ENCODE measurements at regions not wholly inside any gene's neighbourhood (a gene's known extent, or its start where the extent isn't known, plus 50 kb on each side); places are given as distances from the start of the nearest gene placed in this dataset.

DNA sequence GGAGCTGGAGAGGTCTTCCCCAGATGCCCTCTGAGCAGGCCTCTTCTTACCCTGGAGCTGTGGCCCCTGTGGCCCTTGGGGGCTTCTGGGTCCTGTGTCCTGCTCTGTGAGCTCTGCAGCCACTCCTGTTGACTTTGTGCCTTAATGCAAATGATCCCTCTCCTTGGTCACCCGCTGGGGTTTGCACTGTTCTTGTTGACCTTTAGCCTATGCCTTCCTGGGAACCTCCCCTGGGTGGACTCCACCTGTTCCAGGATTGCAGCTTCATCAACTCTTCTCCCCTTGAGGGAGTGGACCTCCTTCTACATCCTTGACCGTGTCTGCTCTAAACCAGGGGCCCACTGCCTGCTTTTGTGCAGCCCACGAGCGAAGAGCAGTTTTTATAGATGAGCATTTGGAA is 58.6 kb upstream of the CTBP2 start:
- ATAC-seq (ENCODE audit: poor library complexity) (no peak), DNase-seq (no peak)
- intact Hi-C loops (cut with DNase I) = no loop called here

DNA sequence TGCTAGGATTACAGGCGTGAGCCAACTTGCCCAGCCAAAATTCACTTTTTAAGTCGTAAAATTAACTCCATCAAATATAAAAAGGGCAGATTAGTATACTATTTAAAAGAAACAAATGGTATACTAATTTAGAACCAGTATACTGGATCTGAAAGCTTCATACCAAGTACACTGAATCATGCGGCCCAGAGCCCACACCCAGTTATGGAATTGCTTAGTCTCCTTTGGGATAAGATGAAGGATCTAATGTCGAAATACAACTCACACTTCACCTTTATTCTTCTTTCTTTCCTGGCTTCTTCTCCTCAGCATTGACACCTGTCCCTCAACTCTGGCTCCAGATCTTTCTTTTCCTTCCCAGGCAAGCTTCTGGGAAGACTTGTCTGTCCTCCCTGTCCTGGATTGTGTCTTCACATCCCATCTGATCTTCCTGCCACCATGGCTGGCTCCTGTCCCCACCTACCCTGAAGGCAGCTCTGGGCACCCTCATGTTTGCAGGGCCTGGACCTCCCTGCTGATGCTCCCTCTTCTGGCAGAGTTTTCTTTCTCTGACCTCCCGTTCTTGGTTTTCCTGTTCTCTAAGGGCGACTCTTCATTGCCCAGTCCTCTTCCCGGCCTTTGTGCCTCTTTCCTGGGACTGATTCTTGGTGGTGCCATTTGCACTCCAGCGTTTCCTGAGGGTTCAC is 57.8 kb upstream of the CTBP2 start:
- ATAC-seq (ENCODE audit: poor library complexity) = no peak
- no peak for DNase-seq
- intact Hi-C loops (cut with DNase I) = no loop called here

DNA sequence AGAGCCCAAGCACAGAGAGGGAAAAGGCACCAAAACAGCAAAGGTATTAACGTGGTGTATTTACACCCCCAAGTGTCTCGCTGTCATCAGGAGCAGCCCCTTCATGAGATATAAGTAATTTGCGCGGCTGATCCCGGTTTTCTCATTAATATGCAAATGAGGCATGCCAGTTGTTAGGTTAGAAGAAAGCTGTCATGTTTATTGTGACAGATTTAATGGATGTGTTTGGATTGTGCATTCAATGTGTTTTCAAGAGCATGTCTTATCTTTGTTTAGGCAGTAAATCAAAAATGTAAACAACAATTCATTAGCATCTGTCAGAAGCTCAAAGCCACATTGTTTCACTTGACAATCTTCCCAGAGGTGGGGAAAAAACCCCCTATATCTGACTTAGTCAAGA is 56.5 kb upstream of the CTBP2 start:
- ATAC-seq (ENCODE audit: poor library complexity) (no peak), DNase-seq (no peak)
- intact Hi-C loops (cut with DNase I) = no loop called here

GRCh38 chr10:125216309-125216708 is 55.9 kb upstream of the CTBP2 start:
- DNase-seq (no peak), ATAC-seq (ENCODE audit: poor library complexity) (no peak)
- intact Hi-C loops (cut with DNase I) = no loop called here

DNA sequence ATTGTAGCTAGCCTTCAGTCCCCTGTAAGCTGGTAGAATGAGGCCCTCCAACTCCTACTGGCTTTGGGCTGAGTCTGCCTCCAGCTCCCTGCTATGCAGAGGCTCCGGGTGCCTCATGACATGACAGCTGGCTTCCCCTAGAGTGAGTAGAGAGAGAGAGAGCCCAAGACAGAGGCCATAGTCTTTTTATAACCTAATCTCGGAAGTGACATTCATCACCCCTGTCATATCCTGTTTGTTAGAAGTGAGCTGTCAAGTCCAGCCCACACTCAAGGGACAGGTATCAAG is 53.9 kb upstream of the CTBP2 start:
- ATAC-seq (ENCODE audit: poor library complexity) (no peak), DNase-seq (no peak)
- intact Hi-C loops (cut with DNase I) = no loop called here

- intact Hi-C loops (cut with DNase I) = no loop called here
- ATAC-seq (ENCODE audit: poor library complexity) = no peak
- DNase-seq = no peak
Observed at GRCh38 chr10:125213541-125214282, 53.3 kb upstream of the CTBP2 start.

GRCh38 chr10:125212150-125212809 is 51.9 kb upstream of the CTBP2 start:
- no peak for ATAC-seq (ENCODE audit: poor library complexity)
- intact Hi-C loops (cut with DNase I) = no loop called here
- no peak for DNase-seq
